ENCODE measurements at regions not wholly inside any gene's neighbourhood (a gene's known extent, or its start where the extent isn't known, plus 50 kb on each side); places are given as distances from the start of the nearest gene placed in this dataset.

- TF ChIP-seq CTCF (IDR thresholded peaks at IDR 0.05) = no peak
- TF ChIP-seq POLR2A (IDR thresholded peaks at IDR 0.05) = no peak
- no peak for TF ChIP-seq EP300 (IDR thresholded peaks at IDR 0.05)
These were observed 190.2 kb upstream of the CTBP2 start for GRCh38 chr10:125350519-125350918.

All from ovary (tissue), 3 donors.